ENCODE measurements at regions not wholly inside any gene's neighbourhood (a gene's known extent, or its start where the extent isn't known, plus 50 kb on each side); places are given as distances from the start of the nearest gene placed in this dataset.

GRCh38 chr14:81818271-81818670 is 284.6 kb upstream of the SEL1L start:
- no peak overlapping the region for H3K4me3 ChIP-seq (ENCODE audit: low read depth, low read length)

GRCh38 chr14:81819344-81819743 is 285.7 kb upstream of the SEL1L start:
- no peak overlapping the region for H3K4me3 ChIP-seq (ENCODE audit: low read depth, low read length)
- no peak for DNase-seq (ENCODE audit: low read depth)

More at GRCh38 chr14:81818271-81818670, 284.6 kb upstream of the SEL1L start:
- DNase-seq (ENCODE audit: low read depth), result no peak

- no peak overlapping the region for H3K4me3 ChIP-seq (ENCODE audit: low read depth, low read length)
- DNase-seq (ENCODE audit: low read depth), result no peak
These were observed 286.3 kb upstream of the SEL1L start for GRCh38 chr14:81819910-81820309.

GRCh38 chr14:81826081-81826480 is 292.4 kb upstream of the SEL1L start:
- H3K4me3 ChIP-seq (ENCODE audit: low read depth, low read length), result no peak overlapping the region
- DNase-seq (ENCODE audit: low read depth), result no peak

- H3K4me3 ChIP-seq (ENCODE audit: low read depth, low read length), result no peak overlapping the region
- no peak for DNase-seq (ENCODE audit: low read depth)
These were observed 295.8 kb upstream of the SEL1L start for GRCh38 chr14:81829447-81829846.

GRCh38 chr14:81831128-81831820 is 297.6 kb upstream of the SEL1L start:
- H3K4me3 ChIP-seq (ENCODE audit: low read depth, low read length), result no peak overlapping the region
- no peak for DNase-seq (ENCODE audit: low read depth)

GRCh38 chr14:81834308-81834707 is 300.7 kb upstream of the SEL1L start:
- H3K4me3 ChIP-seq (ENCODE audit: low read depth, low read length), result no peak overlapping the region
- DNase-seq (ENCODE audit: low read depth), result no peak

- H3K4me3 ChIP-seq (ENCODE audit: low read depth, low read length), result no peak overlapping the region
These were observed 303.7 kb upstream of the SEL1L start for GRCh38 chr14:81837304-81837703.

GRCh38 chr14:81839056-81839455 is 305.4 kb upstream of the SEL1L start:
- H3K4me3 ChIP-seq (ENCODE audit: low read depth, low read length), result no peak overlapping the region
- DNase-seq (ENCODE audit: low read depth), result no peak

More at GRCh38 chr14:81837304-81837703, 303.7 kb upstream of the SEL1L start:
- no peak for DNase-seq (ENCODE audit: low read depth)

GRCh38 chr14:81841346-81841745 is 307.7 kb upstream of the SEL1L start:
- no peak for DNase-seq (ENCODE audit: low read depth)
- no peak overlapping the region for H3K4me3 ChIP-seq (ENCODE audit: low read depth, low read length)

- DNase-seq (ENCODE audit: low read depth), result no peak
- H3K4me3 ChIP-seq (ENCODE audit: low read depth, low read length), result no peak overlapping the region
These were observed 316.1 kb upstream of the SEL1L start for GRCh38 chr14:81849714-81850113.

- no peak for DNase-seq (ENCODE audit: low read depth)
- H3K4me3 ChIP-seq (ENCODE audit: low read depth, low read length), result no peak overlapping the region
These were observed 321.4 kb upstream of the SEL1L start for GRCh38 chr14:81855007-81855406.

GRCh38 chr14:81859046-81859445 is 325.4 kb upstream of the SEL1L start:
- DNase-seq (ENCODE audit: low read depth), result no peak
- no peak overlapping the region for H3K4me3 ChIP-seq (ENCODE audit: low read depth, low read length)

- no peak overlapping the region for H3K4me3 ChIP-seq (ENCODE audit: low read depth, low read length)
- no peak for DNase-seq (ENCODE audit: low read depth)
These were observed 334.5 kb upstream of the SEL1L start for GRCh38 chr14:81868172-81868571.

GRCh38 chr14:81871706-81872105 is 338.1 kb upstream of the SEL1L start:
- H3K4me3 ChIP-seq (ENCODE audit: low read depth, low read length), result no peak overlapping the region
- DNase-seq (ENCODE audit: low read depth), result no peak

- no peak for DNase-seq (ENCODE audit: low read depth)
- no peak overlapping the region for H3K4me3 ChIP-seq (ENCODE audit: low read depth, low read length)
These were observed 350.7 kb upstream of the SEL1L start for GRCh38 chr14:81884382-81884781.

- DNase-seq (ENCODE audit: low read depth), result no peak
- no peak overlapping the region for H3K4me3 ChIP-seq (ENCODE audit: low read depth, low read length)
These were observed 352.9 kb upstream of the SEL1L start for GRCh38 chr14:81886588-81886987.

GRCh38 chr14:81889529-81889928 is 355.9 kb upstream of the SEL1L start:
- no peak for DNase-seq (ENCODE audit: low read depth)

GRCh38 chr14:81890020-81890419 is 356.4 kb upstream of the SEL1L start:
- no peak overlapping the region for H3K4me3 ChIP-seq (ENCODE audit: low read depth, low read length)
- no peak for DNase-seq (ENCODE audit: low read depth)

More at GRCh38 chr14:81889529-81889928, 355.9 kb upstream of the SEL1L start:
- H3K4me3 ChIP-seq (ENCODE audit: low read depth, low read length), result no peak overlapping the region

GRCh38 chr14:81903477-81903876 is 369.8 kb upstream of the SEL1L start:
- H3K4me3 ChIP-seq (ENCODE audit: low read depth, low read length), result no peak overlapping the region
- no peak for DNase-seq (ENCODE audit: low read depth)

GRCh38 chr14:81927070-81927469 is 393.4 kb upstream of the SEL1L start:
- no peak overlapping the region for H3K4me3 ChIP-seq (ENCODE audit: low read depth, low read length)
- DNase-seq (ENCODE audit: low read depth), result no peak

GRCh38 chr14:81931828-81932227 is 398.2 kb upstream of the SEL1L start:
- no peak for DNase-seq (ENCODE audit: low read depth)
- no peak overlapping the region for H3K4me3 ChIP-seq (ENCODE audit: low read depth, low read length)

All from skeletal muscle cell (primary cell).